Keratinocyte (primary cell): ENCODE measurements at regions not wholly inside any gene's neighbourhood (a gene's known extent, or its start where the extent isn't known, plus 50 kb on each side); places are given as distances from the start of the nearest gene placed in this dataset.

Source experiments
- DNase-seq: peaks from one replicate; pipeline ENCODE4 v3.0.0-alpha.2; 2011; ENCODE audit warnings: low read depth, missing footprints, low spot score
- FAIRE-seq: peaks from 2 replicates; lab custom pipeline; 2011; peaks lifted over from hg19 to GRCh38; lab: Jason Lieb, UNC
- H2AFZ ChIP-seq: 2 replicates; pipeline ENCODE4 v1.6.0; 2012; ENCODE audit warnings: low read length, control low read depth, inconsistent platforms; ENCODE audit not compliant: control insufficient read depth
- H3K27ac ChIP-seq: 2 replicates; pipeline ENCODE4 v1.5.1; 2011; ENCODE audit warnings: low read length; ENCODE audit not compliant: control insufficient read depth, insufficient read depth
- H3K27me3 ChIP-seq: 3 replicates; pipeline ENCODE4 v1.6.0; 2011; ENCODE audit warnings: low read length; ENCODE audit not compliant: control insufficient read depth, insufficient read depth; ENCODE audit errors: extremely low read depth
- H3K36me3 ChIP-seq, 2 experiments: 2 replicates in 1 of 2; 3 replicates in 1 of 2; pipeline ENCODE4 v1.5.1; 2011; ENCODE audit warnings: low read length in 2 of 2, mild to moderate bottlenecking in 1 of 2; ENCODE audit not compliant: control insufficient read depth in 2 of 2, insufficient read depth in 2 of 2; ENCODE audit errors: extremely low read depth in 1 of 2
- H3K4me1 ChIP-seq: 3 replicates; pipeline ENCODE4 v1.5.1; 2011; ENCODE audit warnings: low read length; ENCODE audit not compliant: control insufficient read depth, insufficient read depth; ENCODE audit errors: extremely low read depth
- H3K4me2 ChIP-seq: 3 replicates; pipeline ENCODE4 v1.6.0; 2011; ENCODE audit warnings: low read depth, low read length; ENCODE audit not compliant: control insufficient read depth, insufficient read depth; ENCODE audit errors: extremely low read depth
- H3K4me3 ChIP-seq, 3 experiments: fragments of 200-600 bp in 1 of 3; sonication (generic) in 1 of 3; 2 replicates in 2 of 3; 3 replicates in 1 of 3; pipeline ENCODE4 v1.5.1; 2011 to 2016; ENCODE audit warnings: low read length in 3 of 3, mild to moderate bottlenecking in 3 of 3, control low read depth in 2 of 3, inconsistent platforms in 1 of 3, low read depth in 1 of 3, mixed read lengths in 1 of 3, mixed run types in 1 of 3, moderate library complexity in 1 of 3; ENCODE audit not compliant: control insufficient read depth in 2 of 3, insufficient read depth in 2 of 3; ENCODE audit errors: extremely low read depth in 1 of 3
- H3K79me2 ChIP-seq: 2 replicates; pipeline ENCODE4 v1.6.0; 2012; ENCODE audit warnings: low read length; ENCODE audit not compliant: control insufficient read depth, insufficient read depth
- H3K9ac ChIP-seq: 3 replicates; pipeline ENCODE4 v1.6.0; 2011; ENCODE audit warnings: low read length; ENCODE audit not compliant: control insufficient read depth, insufficient read depth; ENCODE audit errors: extremely low read depth
- H3K9me1 ChIP-seq: 3 replicates; pipeline ENCODE4 v1.6.0; 2011; ENCODE audit warnings: low read length; ENCODE audit not compliant: control insufficient read depth, insufficient read depth; ENCODE audit errors: extremely low read depth
- H3K9me3 ChIP-seq: 2 replicates; pipeline ENCODE4 v1.5.1; 2012; ENCODE audit warnings: low read depth, low read length; ENCODE audit not compliant: control insufficient read depth
- H4K20me1 ChIP-seq: 3 replicates; pipeline ENCODE4 v1.6.0; 2011; ENCODE audit warnings: low read length; ENCODE audit not compliant: control insufficient read depth, insufficient read depth; ENCODE audit errors: extremely low read depth
- EZH2 ChIP-seq: IDR thresholded peaks from one replicate; pipeline ENCODE4 v1.6.1; 2012; ENCODE audit warnings: inconsistent platforms, mild to moderate bottlenecking, low read length, moderate library complexity
- dilution Hi-C: fragments of 300-500 bp; cut with MboI; formaldehyde crosslinking; loops from one replicate; pipeline ENCODE4 v1.7.0; 2020; ENCODE audit warnings: low sequenced_read_pairs; ENCODE audit not compliant: extremely low pct_ligation_motif_present
- TF ChIP-seq, protein P1 (sequence below), 3 experiments: IDR thresholded peaks in 1 of 3; conservative IDR thresholded peaks in 1 of 3; optimal IDR thresholded peaks in 1 of 3; 2 replicates in 2 of 3; 3 replicates in 1 of 3; pipeline versions ENCODE3 to v1.5.1; 2011; ENCODE audit warnings: low read length in 3 of 3, mild to moderate bottlenecking in 3 of 3, moderate library complexity in 2 of 3, control low read depth in 1 of 3, inconsistent platforms in 1 of 3; ENCODE audit not compliant: insufficient read depth in 2 of 3; ENCODE audit errors: extremely low read depth in 1 of 3

DNA sequence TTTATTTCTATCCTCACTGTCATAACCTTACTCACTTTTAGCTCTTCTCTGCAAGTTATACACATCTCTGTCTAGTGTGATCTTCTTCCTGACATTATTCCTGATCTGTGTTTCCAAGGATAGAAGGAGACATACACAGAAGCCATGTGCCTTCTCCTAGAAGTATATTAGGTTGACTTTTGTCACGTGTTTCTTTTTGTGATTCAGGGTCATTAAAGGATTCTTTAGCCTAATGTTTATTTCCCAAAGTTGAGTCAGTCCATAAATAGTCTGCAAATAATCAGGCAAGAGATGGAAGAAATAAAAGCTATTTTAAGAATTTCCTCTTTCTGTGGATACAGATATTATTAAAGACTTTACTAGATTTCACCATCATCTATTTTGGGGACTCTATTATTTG, 214.1 kb upstream of the GOT2 start:
- dilution Hi-C loops, result no loop called here
- H3K4me2 ChIP-seq, result no peak overlapping the region
- TF ChIP-seq EZH2, result no peak
- TF ChIP-seq, protein P1, sequence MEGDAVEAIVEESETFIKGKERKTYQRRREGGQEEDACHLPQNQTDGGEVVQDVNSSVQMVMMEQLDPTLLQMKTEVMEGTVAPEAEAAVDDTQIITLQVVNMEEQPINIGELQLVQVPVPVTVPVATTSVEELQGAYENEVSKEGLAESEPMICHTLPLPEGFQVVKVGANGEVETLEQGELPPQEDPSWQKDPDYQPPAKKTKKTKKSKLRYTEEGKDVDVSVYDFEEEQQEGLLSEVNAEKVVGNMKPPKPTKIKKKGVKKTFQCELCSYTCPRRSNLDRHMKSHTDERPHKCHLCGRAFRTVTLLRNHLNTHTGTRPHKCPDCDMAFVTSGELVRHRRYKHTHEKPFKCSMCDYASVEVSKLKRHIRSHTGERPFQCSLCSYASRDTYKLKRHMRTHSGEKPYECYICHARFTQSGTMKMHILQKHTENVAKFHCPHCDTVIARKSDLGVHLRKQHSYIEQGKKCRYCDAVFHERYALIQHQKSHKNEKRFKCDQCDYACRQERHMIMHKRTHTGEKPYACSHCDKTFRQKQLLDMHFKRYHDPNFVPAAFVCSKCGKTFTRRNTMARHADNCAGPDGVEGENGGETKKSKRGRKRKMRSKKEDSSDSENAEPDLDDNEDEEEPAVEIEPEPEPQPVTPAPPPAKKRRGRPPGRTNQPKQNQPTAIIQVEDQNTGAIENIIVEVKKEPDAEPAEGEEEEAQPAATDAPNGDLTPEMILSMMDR (optimal IDR thresholded peaks at IDR 0.05 in 1 of 3, IDR thresholded peaks at IDR 0.05 in 1 of 3, conservative IDR thresholded peaks at IDR 0.05 in 1 of 3; ENCODE audit: extremely low read depth in 1 of 3, insufficient read depth in 2 of 3, low read length in 3 of 3), result no peak
- no peak overlapping the region for H2AFZ ChIP-seq
- no peaks in the 10 kb centered on the region for H3K9me3 ChIP-seq
- no peaks in the 10 kb centered on the region for H3K27me3 ChIP-seq
- H3K9ac ChIP-seq, result no peak overlapping the region
- no peaks in the 10 kb centered on the region for H3K4me1 ChIP-seq
- H3K36me3 ChIP-seq, result no peaks in the 10 kb centered on the region
- no peak overlapping the region for H3K27ac ChIP-seq
- H3K9me1 ChIP-seq, result no peaks in the 10 kb centered on the region
- no peak for DNase-seq
- H4K20me1 ChIP-seq, result no peaks in the 10 kb centered on the region
- no peak overlapping the region for H3K4me3 ChIP-seq
- no peaks in the 10 kb centered on the region for H3K79me2 ChIP-seq
- no peak for FAIRE-seq

DNA sequence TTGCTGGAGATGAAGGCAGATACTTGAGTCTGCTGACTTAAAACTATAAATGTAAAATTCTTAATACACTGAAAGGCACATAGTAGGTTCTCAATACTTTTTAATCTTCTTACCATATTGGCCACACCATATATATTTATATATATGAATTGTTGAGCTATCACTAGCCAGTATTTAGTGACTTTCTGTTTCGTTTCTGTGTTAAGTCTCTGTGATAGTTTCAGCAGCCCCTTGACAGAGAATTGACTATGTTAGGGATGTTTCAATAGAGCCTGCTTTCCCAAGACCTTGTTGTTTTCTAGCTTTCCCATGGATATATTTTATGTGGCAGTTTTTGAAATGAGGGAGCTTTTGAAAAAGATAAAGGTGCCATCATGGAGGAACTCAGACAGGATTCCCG, 206.5 kb upstream of the GOT2 start:
- no peaks in the 10 kb centered on the region for H3K9me3 ChIP-seq
- no peak for DNase-seq
- H3K9me1 ChIP-seq, result no peaks in the 10 kb centered on the region
- H3K9ac ChIP-seq, result no peak overlapping the region
- no peak overlapping the region for H3K4me3 ChIP-seq
- H3K79me2 ChIP-seq, result no peaks in the 10 kb centered on the region
- TF ChIP-seq, protein P1 (optimal IDR thresholded peaks at IDR 0.05 in 1 of 3, IDR thresholded peaks at IDR 0.05 in 1 of 3, conservative IDR thresholded peaks at IDR 0.05 in 1 of 3; ENCODE audit: extremely low read depth in 1 of 3, insufficient read depth in 2 of 3, low read length in 3 of 3), result no peak
- TF ChIP-seq EZH2, result no peak
- H4K20me1 ChIP-seq, result no peaks in the 10 kb centered on the region
- FAIRE-seq, result no peak
- H3K36me3 ChIP-seq, result no peaks in the 10 kb centered on the region
- no peaks in the 10 kb centered on the region for H3K4me1 ChIP-seq
- dilution Hi-C loops, result no loop called here
- H3K27me3 ChIP-seq, result no peaks in the 10 kb centered on the region
- no peak overlapping the region for H2AFZ ChIP-seq
- no peak overlapping the region for H3K4me2 ChIP-seq
- H3K27ac ChIP-seq, result no peak overlapping the region
